Activated B cell treated with CpG ODN at 0.5 μM for 24 hours (primary cell): ENCODE measurements at regions not wholly inside any gene's neighbourhood (a gene's known extent, or its start where the extent isn't known, plus 50 kb on each side); places are given as distances from the start of the nearest gene placed in this dataset.

Experiments
- ATAC-seq: fragments of 200-7000 bp; cut with Tn5 transposase; one replicate; pipeline ENCODE4 v1.10.0; 2021; ENCODE audit warnings: low read depth, mild to moderate bottlenecking, moderate library complexity
- CTCF ChIA-PET: fragments of 350-600 bp; sonication (Branson Sonifier 250); formaldehyde crosslinking; loops from one replicate; lab custom pipeline; 2021; ENCODE audit warnings: antibody characterized with exemption; lab: Charles Lee
- POLR2A ChIA-PET: fragments of 350-600 bp; sonication (Branson Sonifier 250); formaldehyde crosslinking; loops from one replicate; lab custom pipeline; 2021; ENCODE audit warnings: antibody characterized with exemption; lab: Charles Lee
- DNase-seq: peaks from one replicate; pipeline ENCODE4 v3.0.0; 2022
- H3K27ac Mint-ChIP-seq: one replicate; pipeline ENCODE4 v1.8.0; 2020; ENCODE audit warnings: mixed read lengths
- H3K27me3 Mint-ChIP-seq: one replicate; pipeline ENCODE4 v1.8.0; 2021; ENCODE audit warnings: mixed read lengths
- H3K36me3 Mint-ChIP-seq: one replicate; pipeline ENCODE4 v1.8.0; 2021; ENCODE audit warnings: low read depth, mixed read lengths
- H3K4me1 Mint-ChIP-seq: one replicate; pipeline ENCODE4 v1.8.0; 2021; ENCODE audit warnings: mixed read lengths
- H3K4me3 Mint-ChIP-seq: one replicate; pipeline ENCODE4 v1.8.0; 2020; ENCODE audit warnings: mild to moderate bottlenecking, mixed read lengths
- H3K9me3 Mint-ChIP-seq: one replicate; pipeline ENCODE4 v1.8.0; 2020; ENCODE audit warnings: mixed read lengths
- intact Hi-C: fragments of 100-400 bp; cut with micrococcal nuclease; formaldehyde crosslinking; loops from one replicate; pipeline ENCODE4 v1.15.1; 2024
- TF ChIP-seq, protein P1 (sequence below): fragments of 200-600 bp; IDR thresholded peaks from one replicate; pipeline ENCODE4 v1.8.0; 2022; ENCODE audit warnings: antibody characterized with exemption, mild to moderate bottlenecking

DNA sequence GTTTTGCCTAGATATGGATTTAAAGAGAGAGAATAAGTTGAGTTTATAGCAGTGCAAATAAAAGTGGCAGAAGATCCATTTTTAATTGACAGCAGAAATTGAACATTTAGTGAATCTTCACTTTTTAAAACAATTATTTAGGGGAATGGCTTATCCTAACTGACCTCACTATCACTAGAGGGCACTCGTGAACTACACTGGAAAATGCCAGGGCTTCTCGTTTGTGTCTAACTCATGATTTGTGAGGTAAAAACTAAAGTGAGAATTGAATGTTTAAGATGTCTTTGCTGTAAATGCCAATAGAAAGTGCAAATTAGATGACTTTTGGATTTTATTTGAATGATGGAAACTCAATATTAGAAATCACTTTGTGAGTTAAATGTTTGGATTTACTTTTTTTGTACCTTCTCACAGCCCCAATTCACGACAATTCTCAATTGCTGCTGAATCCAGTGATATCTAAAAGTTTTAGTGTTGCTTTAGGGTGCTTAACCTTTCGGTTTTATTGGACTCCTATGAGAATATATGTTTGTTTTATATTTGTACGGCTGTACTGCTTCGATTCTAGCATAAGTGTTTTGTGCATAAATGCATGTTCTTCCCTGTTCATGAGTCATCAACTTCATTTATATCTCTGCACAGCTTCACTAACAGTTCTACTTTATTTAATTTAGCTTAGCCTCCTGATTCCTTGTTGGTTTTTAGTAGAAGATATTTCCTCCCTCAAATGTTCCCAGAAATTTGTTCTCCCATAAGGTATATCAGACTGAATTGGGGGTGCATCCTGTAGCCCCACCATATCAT, 462.1 kb downstream of the MFSD1 start:
- no peaks in the 10 kb centered on the region for H3K4me1 Mint-ChIP-seq
- no peaks in the 10 kb centered on the region for H3K36me3 Mint-ChIP-seq
- H3K4me3 Mint-ChIP-seq: no peak overlapping the region
- no peaks in the 10 kb centered on the region for H3K9me3 Mint-ChIP-seq
- ATAC-seq (no peak), DNase-seq (no peak)
- POLR2A ChIA-PET: no interaction called here
- CTCF ChIA-PET: interaction anchor here (1.1 kb wide), 1 partner anchor 90 kb away, joined by 3 read pairs; no protein-coding TSS in a partner anchor
- intact Hi-C loops: loop anchor here (1.0 to 10.0 kb wide), 2 partner anchors 1081 to 1149 kb away; no protein-coding TSS in a partner anchor
- TF ChIP-seq, protein P1, sequence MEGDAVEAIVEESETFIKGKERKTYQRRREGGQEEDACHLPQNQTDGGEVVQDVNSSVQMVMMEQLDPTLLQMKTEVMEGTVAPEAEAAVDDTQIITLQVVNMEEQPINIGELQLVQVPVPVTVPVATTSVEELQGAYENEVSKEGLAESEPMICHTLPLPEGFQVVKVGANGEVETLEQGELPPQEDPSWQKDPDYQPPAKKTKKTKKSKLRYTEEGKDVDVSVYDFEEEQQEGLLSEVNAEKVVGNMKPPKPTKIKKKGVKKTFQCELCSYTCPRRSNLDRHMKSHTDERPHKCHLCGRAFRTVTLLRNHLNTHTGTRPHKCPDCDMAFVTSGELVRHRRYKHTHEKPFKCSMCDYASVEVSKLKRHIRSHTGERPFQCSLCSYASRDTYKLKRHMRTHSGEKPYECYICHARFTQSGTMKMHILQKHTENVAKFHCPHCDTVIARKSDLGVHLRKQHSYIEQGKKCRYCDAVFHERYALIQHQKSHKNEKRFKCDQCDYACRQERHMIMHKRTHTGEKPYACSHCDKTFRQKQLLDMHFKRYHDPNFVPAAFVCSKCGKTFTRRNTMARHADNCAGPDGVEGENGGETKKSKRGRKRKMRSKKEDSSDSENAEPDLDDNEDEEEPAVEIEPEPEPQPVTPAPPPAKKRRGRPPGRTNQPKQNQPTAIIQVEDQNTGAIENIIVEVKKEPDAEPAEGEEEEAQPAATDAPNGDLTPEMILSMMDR: no peak
- no peak overlapping the region for H3K27ac Mint-ChIP-seq
- peaks cover 12% of the 10 kb centered on the region for H3K27me3 Mint-ChIP-seq

- intact Hi-C loops: loop anchor here (10.0 kb wide), 1 partner anchor 1079 kb away; no protein-coding TSS in a partner anchor
- H3K27ac Mint-ChIP-seq: no peak overlapping the region
- DNase-seq: no peak
- ATAC-seq: no peak
- TF ChIP-seq, protein P1: no peak
- CTCF ChIA-PET: interaction anchor here (1.0 to 1.3 kb wide), 4 partner anchors 9 to 1221 kb away, joined by 3 to 5 read pairs (median 4); no protein-coding TSS in a partner anchor
- no peaks in the 10 kb centered on the region for H3K9me3 Mint-ChIP-seq
- H3K4me3 Mint-ChIP-seq: no peak overlapping the region
- H3K27me3 Mint-ChIP-seq: peaks cover 8% of the 10 kb centered on the region
- POLR2A ChIA-PET: interaction anchor here (0.6 kb wide), 1 partner anchor 1648 kb away, joined by 3 read pairs; no protein-coding TSS in a partner anchor
- no peaks in the 10 kb centered on the region for H3K4me1 Mint-ChIP-seq
- H3K36me3 Mint-ChIP-seq: no peaks in the 10 kb centered on the region
These were observed 463.9 kb downstream of the MFSD1 start for GRCh38 chr3:159265705-159266104.

DNA sequence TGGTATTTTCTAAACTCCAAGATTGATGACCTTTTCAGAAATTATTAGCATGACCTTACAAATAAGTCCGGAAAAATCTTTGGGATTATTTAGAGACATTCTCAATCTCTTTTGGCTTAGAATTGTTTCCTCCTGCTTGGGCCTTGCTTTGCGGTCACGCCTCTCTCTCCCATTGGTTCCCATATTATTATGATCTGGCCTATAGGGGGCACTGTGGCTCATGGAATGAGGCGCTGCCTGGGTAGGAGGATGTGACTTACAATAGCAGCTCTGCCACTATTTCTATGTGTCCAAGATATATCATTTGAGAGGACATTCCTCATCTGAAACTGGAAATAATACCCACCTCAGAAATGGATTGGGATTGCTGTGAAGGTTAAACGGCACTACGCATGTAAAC, 464.9 kb downstream of the MFSD1 start:
- no peaks in the 10 kb centered on the region for H3K4me1 Mint-ChIP-seq
- CTCF ChIA-PET: interaction anchor here (0.8 to 1.3 kb wide), 2 partner anchors 9 to 1220 kb away, joined by 3 to 4 read pairs; no protein-coding TSS in a partner anchor
- intact Hi-C loops: loop anchor here (10.0 kb wide), 1 partner anchor 1078 kb away; no protein-coding TSS in a partner anchor
- TF ChIP-seq, protein P1: no peak
- H3K27me3 Mint-ChIP-seq: peaks cover 8% of the 10 kb centered on the region
- no peak overlapping the region for H3K27ac Mint-ChIP-seq
- H3K9me3 Mint-ChIP-seq: no peaks in the 10 kb centered on the region
- no peak for ATAC-seq
- POLR2A ChIA-PET: no interaction called here
- no peak for DNase-seq
- no peaks in the 10 kb centered on the region for H3K36me3 Mint-ChIP-seq
- no peak overlapping the region for H3K4me3 Mint-ChIP-seq

- POLR2A ChIA-PET: no interaction called here
- no peak overlapping the region for H3K4me3 Mint-ChIP-seq
- ATAC-seq (no peak), DNase-seq (no peak)
- intact Hi-C loops: no loop called here
- H3K9me3 Mint-ChIP-seq: no peaks in the 10 kb centered on the region
- H3K27me3 Mint-ChIP-seq: peaks cover 8% of the 10 kb centered on the region
- TF ChIP-seq, protein P1: no peak
- no peaks in the 10 kb centered on the region for H3K4me1 Mint-ChIP-seq
- CTCF ChIA-PET: no interaction called here
- H3K36me3 Mint-ChIP-seq: no peaks in the 10 kb centered on the region
- H3K27ac Mint-ChIP-seq: no peak overlapping the region
These were observed 470.1 kb downstream of the MFSD1 start for GRCh38 chr3:159271799-159272512.

- DNase-seq (no peak), ATAC-seq (no peak)
- no peaks in the 10 kb centered on the region for H3K36me3 Mint-ChIP-seq
- intact Hi-C loops: no loop called here
- H3K27me3 Mint-ChIP-seq: peaks cover 2% of the 10 kb centered on the region
- ChIA-PET POLR2A (no interaction called here), CTCF (no interaction called here)
- TF ChIP-seq, protein P1: no peak
- H3K4me3 Mint-ChIP-seq: no peak overlapping the region
- no peaks in the 10 kb centered on the region for H3K4me1 Mint-ChIP-seq
- H3K9me3 Mint-ChIP-seq: no peaks in the 10 kb centered on the region
- H3K27ac Mint-ChIP-seq: no peak overlapping the region
These were observed 471.2 kb downstream of the MFSD1 start for GRCh38 chr3:159273070-159273469.
